Gastrocnemius medialis (tissue), 4 donors: ENCODE measurements at regions not wholly inside any gene's neighbourhood (a gene's known extent, or its start where the extent isn't known, plus 50 kb on each side); places are given as distances from the start of the nearest gene placed in this dataset.

Source experiments
- ATAC-seq, 2 donors: fragments of 150-250 bp; one replicate each; pipeline ENCODE4 v1.9.1; 2016
- DNase-seq, 2 donors: peaks; one replicate each; pipeline ENCODE4 v3.0.0-alpha.2; 2019
- H3K27ac ChIP-seq, 4 donors: fragments of 200-600 bp; sonication (generic); 1 replicate in 1 of 4; 2 replicates in 3 of 4; pipeline ENCODE4 v1.5.1; 2016 to 2018; ENCODE audit warnings: mild to moderate bottlenecking in 2 of 4, moderate library complexity in 1 of 4
- H3K27me3 ChIP-seq, 3 donors: fragments of 200-600 bp; sonication (generic) in 2 of 3; 1 replicate in 1 of 3; 2 replicates in 2 of 3; pipeline versions ENCODE4 v1.5.1 to v1.6.0; 2016 to 2019; ENCODE audit warnings: mild to moderate bottlenecking in 1 of 3, moderate library complexity in 1 of 3
- H3K36me3 ChIP-seq, 2 donors: fragments of 200-600 bp; sonication (generic) in 1 of 2; one replicate each; pipeline ENCODE4 v1.5.1; 2017 to 2018
- H3K4me1 ChIP-seq, 2 donors: fragments of 200-600 bp; sonication (generic) in 1 of 2; one replicate each; pipeline ENCODE4 v1.5.1; 2016 to 2017; ENCODE audit warnings: mild to moderate bottlenecking in 2 of 2
- H3K4me3 ChIP-seq, 4 donors: fragments of 200-600 bp; sonication (generic) in 3 of 4; 1 replicate in 1 of 4; 2 replicates in 3 of 4; pipeline ENCODE4 v1.5.1; 2016 to 2019; ENCODE audit warnings: mild to moderate bottlenecking in 2 of 4
- H3K9me3 ChIP-seq, 3 donors: fragments of 200-600 bp; sonication (generic) in 2 of 3; 1 replicate in 1 of 3; 2 replicates in 2 of 3; pipeline ENCODE4 v1.5.1; 2016 to 2019
- CTCF ChIP-seq, 5 experiments: fragments of 450-650 bp in 3 of 5; fragments of 200-600 bp in 2 of 5; sonication (generic) in 2 of 5; IDR thresholded peaks in 4 of 5; conservative IDR thresholded peaks in 1 of 5; 1 replicate in 4 of 5; 2 replicates in 1 of 5; pipeline ENCODE4 v1.5.1; 2016 to 2019; ENCODE audit warnings: antibody characterized with exemption in 5 of 5, mild to moderate bottlenecking in 3 of 5, moderate library complexity in 3 of 5
- POLR2A ChIP-seq, 2 donors: fragments of 450-650 bp; IDR thresholded peaks; one replicate each; pipeline ENCODE4 v1.6.1; 2017; ENCODE audit warnings: antibody characterized with exemption in 2 of 2, mild to moderate bottlenecking in 2 of 2, moderate library complexity in 2 of 2
- in situ Hi-C, 4 donors: fragments of 200-750 bp; cut with MboI; loops; one replicate each; pipeline versions ENCODE4 v1.15.0 to v1.8.0; 2017; ENCODE audit warnings: low sequenced_read_pairs in 4 of 4
- intact Hi-C: fragments of 100-400 bp; cut with DNase I; formaldehyde crosslinking; loops from one replicate; pipeline ENCODE4 v1.15.1; 2023; ENCODE audit warnings: low total_unique reads

GRCh38 chr6:167730441-167730840, 96.3 kb upstream of the AFDN start:
- ATAC-seq (no peak), DNase-seq (no peak)
- Histone ChIP-seq H3K4me1 (peaks cover 0 to 3% of the 10 kb centered on the region in 2 donors), H3K36me3 (no peaks in the 10 kb centered on the region), H3K27ac (no peak overlapping the region), H3K9me3 (no peaks in the 10 kb centered on the region), H3K4me3 (no peak overlapping the region), H3K27me3 (no peaks in the 10 kb centered on the region)
- no peak for TF ChIP-seq CTCF (IDR thresholded peaks at IDR 0.05 in 4 of 5, conservative IDR thresholded peaks at IDR 0.05 in 1 of 5)
- TF ChIP-seq POLR2A (IDR thresholded peaks at IDR 0.05): no peak
- intact Hi-C loops (no loop called here), in situ Hi-C loops (no loop called here)

- Histone ChIP-seq H3K4me1 (peaks cover 0 to 3% of the 10 kb centered on the region in 2 donors), H3K36me3 (no peaks in the 10 kb centered on the region), H3K27ac (no peak overlapping the region), H3K4me3 (no peak overlapping the region), H3K9me3 (no peaks in the 10 kb centered on the region), H3K27me3 (no peaks in the 10 kb centered on the region)
- ATAC-seq: no peak
- TF ChIP-seq POLR2A (IDR thresholded peaks at IDR 0.05) (no peak), CTCF (IDR thresholded peaks at IDR 0.05 in 4 of 5, conservative IDR thresholded peaks at IDR 0.05 in 1 of 5) (no peak)
- intact Hi-C loops (no loop called here), in situ Hi-C loops (no loop called here)
- no peak for DNase-seq
These were observed 95.5 kb upstream of the AFDN start for GRCh38 chr6:167731216-167731615.

- in situ Hi-C loops (no loop called here), intact Hi-C loops (no loop called here)
- H3K27me3 ChIP-seq: no peaks in the 10 kb centered on the region
- no peak for TF ChIP-seq POLR2A (IDR thresholded peaks at IDR 0.05)
- ATAC-seq (no peak), DNase-seq (no peak)
- no peak overlapping the region for H3K27ac ChIP-seq
- H3K4me1 ChIP-seq: peaks cover 0 to 3% of the 10 kb centered on the region in 2 donors
- H3K4me3 ChIP-seq: no peak overlapping the region
- H3K9me3 ChIP-seq: no peaks in the 10 kb centered on the region
- no peaks in the 10 kb centered on the region for H3K36me3 ChIP-seq
These were observed 94.8 kb upstream of the AFDN start for GRCh38 chr6:167731731-167732422.

- H3K4me3 ChIP-seq: no peak overlapping the region
- H3K36me3 ChIP-seq: no peaks in the 10 kb centered on the region
- no peaks in the 10 kb centered on the region for H3K27me3 ChIP-seq
- peak overlapping the region in 2 of 4 donors; percentile 23 to 69 for H3K27ac ChIP-seq
- intact Hi-C loops: no loop called here
- peaks cover 0 to 3% of the 10 kb centered on the region in 2 donors for H3K4me1 ChIP-seq
- no peaks in the 10 kb centered on the region for H3K9me3 ChIP-seq
- ATAC-seq (peak; percentile 84 to 89), DNase-seq (peak; percentile 32 to 56)
- TF ChIP-seq CTCF (IDR thresholded peaks at IDR 0.05 in 4 of 5, conservative IDR thresholded peaks at IDR 0.05 in 1 of 5): no peak
- in situ Hi-C loops: no loop called here
These were observed 92.7 kb upstream of the AFDN start for GRCh38 chr6:167733740-167734661.

- no peak for TF ChIP-seq CTCF (IDR thresholded peaks at IDR 0.05 in 4 of 5, conservative IDR thresholded peaks at IDR 0.05 in 1 of 5)
- no peak for TF ChIP-seq POLR2A (IDR thresholded peaks at IDR 0.05)
- H3K4me1 ChIP-seq: peaks cover 0 to 3% of the 10 kb centered on the region in 2 donors
- ATAC-seq: no peak
- H3K27ac ChIP-seq: no peak overlapping the region
- intact Hi-C loops (no loop called here), in situ Hi-C loops (no loop called here)
- no peaks in the 10 kb centered on the region for H3K27me3 ChIP-seq
- H3K9me3 ChIP-seq: no peaks in the 10 kb centered on the region
- DNase-seq: no peak
- H3K4me3 ChIP-seq: no peak overlapping the region
- no peaks in the 10 kb centered on the region for H3K36me3 ChIP-seq
These were observed 92.0 kb upstream of the AFDN start for GRCh38 chr6:167734662-167735083.
